Tibial artery (tissue), 4 donors: ENCODE measurements at regions not wholly inside any gene's neighbourhood (a gene's known extent, or its start where the extent isn't known, plus 50 kb on each side); places are given as distances from the start of the nearest gene placed in this dataset.
A peak's percentile ranks its signal among the peaks of the same experiment; 100 is the strongest.
"Not testable (repeated sequence)": the region's sequence is repeated elsewhere in the genome, so short reads cannot be mapped to it uniquely, and the experiment has no call there.

Source experiments
- DNase-seq, 2 donors: peaks; one replicate each; pipeline ENCODE4 v3.0.0-alpha.2; 2019
- H3K27ac ChIP-seq, 2 donors: fragments of 200-600 bp; sonication (generic) in 1 of 2; 1 replicate in 1 of 2; 2 replicates in 1 of 2; pipeline ENCODE4 v1.5.1; 2018 to 2019; ENCODE audit warnings: mild to moderate bottlenecking in 1 of 2
- H3K27me3 ChIP-seq, 2 donors: fragments of 200-600 bp; sonication (generic) in 1 of 2; one replicate each; pipeline versions ENCODE4 v1.5.1 to v1.6.0; 2016 to 2019
- H3K36me3 ChIP-seq, 3 donors: fragments of 200-600 bp; sonication (generic) in 2 of 3; one replicate each; pipeline ENCODE4 v1.5.1; 2016 to 2019; ENCODE audit warnings: mild to moderate bottlenecking in 2 of 3
- H3K4me1 ChIP-seq, 4 donors: fragments of 200-600 bp; sonication (generic) in 2 of 4; 1 replicate in 3 of 4; 2 replicates in 1 of 4; pipeline ENCODE4 v1.5.1; 2016 to 2019
- H3K4me3 ChIP-seq, 2 donors: fragments of 200-600 bp; sonication (generic) in 1 of 2; 1 replicate in 1 of 2; 2 replicates in 1 of 2; pipeline ENCODE4 v1.5.1; 2018 to 2019; ENCODE audit warnings: mild to moderate bottlenecking in 2 of 2
- H3K9me3 ChIP-seq, 3 donors: fragments of 200-600 bp; sonication (generic) in 1 of 3; one replicate each; pipeline ENCODE4 v1.5.1; 2016 to 2019
- intact Hi-C: fragments of 100-400 bp; cut with DNase I; formaldehyde crosslinking; loops from one replicate; pipeline ENCODE4 v1.15.0; 2023; ENCODE audit warnings: low total_unique reads
- TF ChIP-seq, protein P1 (sequence below), 2 experiments: fragments of 200-600 bp in 1 of 2; fragments of 450-650 bp in 1 of 2; IDR thresholded peaks; one replicate each; pipeline ENCODE4 v1.5.1; 2017 to 2019; ENCODE audit warnings: antibody characterized with exemption in 2 of 2, mild to moderate bottlenecking in 1 of 2, moderate library complexity in 1 of 2

DNA sequence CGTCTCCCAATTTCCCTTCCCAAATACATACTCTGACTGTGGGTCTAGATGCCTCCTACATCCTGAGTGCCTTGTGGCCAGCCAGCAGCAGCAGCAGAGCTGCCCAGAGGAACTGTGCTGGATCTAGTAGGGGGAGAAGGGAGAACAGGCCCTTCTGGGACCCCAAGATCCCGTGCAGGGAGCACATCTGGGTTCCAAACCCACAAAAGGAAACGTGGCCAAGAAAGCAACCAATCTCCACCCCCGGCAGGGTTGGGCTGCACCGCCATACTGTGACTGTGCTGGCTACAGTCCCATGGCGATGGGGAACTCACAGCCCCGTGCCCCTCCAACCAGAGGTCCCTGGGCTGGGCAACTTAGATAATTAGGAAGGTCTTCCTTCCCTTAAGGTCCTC is 86.3 kb downstream of the PPCDC start:
- H3K27me3 ChIP-seq = no peaks in the 10 kb centered on the region
- intact Hi-C loops = no loop called here
- H3K4me1 ChIP-seq = peaks cover 0 to 16% (median 0%) of the 10 kb centered on the region in 4 donors
- TF ChIP-seq, protein P1, sequence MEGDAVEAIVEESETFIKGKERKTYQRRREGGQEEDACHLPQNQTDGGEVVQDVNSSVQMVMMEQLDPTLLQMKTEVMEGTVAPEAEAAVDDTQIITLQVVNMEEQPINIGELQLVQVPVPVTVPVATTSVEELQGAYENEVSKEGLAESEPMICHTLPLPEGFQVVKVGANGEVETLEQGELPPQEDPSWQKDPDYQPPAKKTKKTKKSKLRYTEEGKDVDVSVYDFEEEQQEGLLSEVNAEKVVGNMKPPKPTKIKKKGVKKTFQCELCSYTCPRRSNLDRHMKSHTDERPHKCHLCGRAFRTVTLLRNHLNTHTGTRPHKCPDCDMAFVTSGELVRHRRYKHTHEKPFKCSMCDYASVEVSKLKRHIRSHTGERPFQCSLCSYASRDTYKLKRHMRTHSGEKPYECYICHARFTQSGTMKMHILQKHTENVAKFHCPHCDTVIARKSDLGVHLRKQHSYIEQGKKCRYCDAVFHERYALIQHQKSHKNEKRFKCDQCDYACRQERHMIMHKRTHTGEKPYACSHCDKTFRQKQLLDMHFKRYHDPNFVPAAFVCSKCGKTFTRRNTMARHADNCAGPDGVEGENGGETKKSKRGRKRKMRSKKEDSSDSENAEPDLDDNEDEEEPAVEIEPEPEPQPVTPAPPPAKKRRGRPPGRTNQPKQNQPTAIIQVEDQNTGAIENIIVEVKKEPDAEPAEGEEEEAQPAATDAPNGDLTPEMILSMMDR (IDR thresholded peaks at IDR 0.05) = no peak
- H3K36me3 ChIP-seq = no peaks in the 10 kb centered on the region
- H3K27ac ChIP-seq = no peak overlapping the region
- no peak overlapping the region for H3K4me3 ChIP-seq
- H3K9me3 ChIP-seq = no peaks in the 10 kb centered on the region
- no peak for DNase-seq

- Histone ChIP-seq H3K27me3 (no peaks in the 10 kb centered on the region), H3K9me3 (no peaks in the 10 kb centered on the region), H3K27ac (no peak overlapping the region), H3K4me3 (no peak overlapping the region), H3K4me1 (peaks cover 0 to 7% (median 0%) of the 10 kb centered on the region in 4 donors), H3K36me3 (no peaks in the 10 kb centered on the region)
- DNase-seq = no peak
- TF ChIP-seq, protein P1 (IDR thresholded peaks at IDR 0.05) = no peak
- intact Hi-C loops = no loop called here
Measured at GRCh38 chr15:75112278-75112847, 89.0 kb downstream of the PPCDC start.

DNA sequence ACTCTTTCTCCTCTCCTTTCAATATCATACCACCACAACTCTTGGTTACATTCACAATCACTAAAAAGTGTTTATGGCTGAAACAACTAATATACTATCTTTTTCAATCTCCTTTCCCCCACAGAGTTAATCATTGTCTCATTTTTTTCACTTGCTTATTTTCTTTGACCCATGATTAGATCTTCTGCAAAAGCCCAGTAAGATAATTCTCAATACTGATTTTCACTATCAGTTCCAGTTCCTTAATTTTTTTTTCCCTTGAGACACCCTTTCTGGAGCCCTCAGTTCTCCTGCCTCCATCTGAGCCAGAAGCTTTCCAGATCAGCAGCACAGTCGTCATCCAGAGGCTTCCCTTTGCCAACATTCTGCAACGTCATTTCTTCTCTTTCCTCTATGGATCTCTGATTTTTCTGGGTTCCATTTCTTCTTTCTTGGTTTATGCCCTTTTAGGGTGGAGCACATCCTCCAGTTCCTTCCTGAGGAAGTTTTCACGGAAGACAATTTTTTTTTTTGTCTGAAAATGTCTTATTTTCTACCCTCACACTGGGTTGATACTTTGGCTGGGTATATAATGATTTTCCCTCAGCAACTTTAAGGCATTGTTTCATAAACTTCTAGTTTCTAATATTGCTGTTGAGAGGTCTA is 88.7 kb upstream of the C15orf39 start:
- intact Hi-C loops = no loop called here
- Histone ChIP-seq H3K9me3 (no peaks in the 10 kb centered on the region), H3K27ac (no peak overlapping the region), H3K36me3 (no peaks in the 10 kb centered on the region), H3K4me3 (no peak overlapping the region), H3K27me3 (no peaks in the 10 kb centered on the region), H3K4me1 (peaks cover 0 to under 1% (median 0%) of the 10 kb centered on the region in 4 donors)
- TF ChIP-seq, protein P1 (IDR thresholded peaks at IDR 0.05) = no peak
- peak in 1 of 2 donors; percentile 31 for DNase-seq

GRCh38 chr15:75114327-75114726 is 87.4 kb upstream of the C15orf39 start:
- H3K4me1 ChIP-seq = no peaks in the 10 kb centered on the region
- intact Hi-C loops = no loop called here
- H3K4me3 ChIP-seq = no peak overlapping the region
- no peak overlapping the region for H3K27ac ChIP-seq
- H3K9me3 ChIP-seq = no peaks in the 10 kb centered on the region
- H3K27me3 ChIP-seq = no peaks in the 10 kb centered on the region
- TF ChIP-seq, protein P1 (IDR thresholded peaks at IDR 0.05) = no peak
- H3K36me3 ChIP-seq = no peaks in the 10 kb centered on the region
- DNase-seq = peak in 1 of 2 donors; percentile 24

- no peak overlapping the region for H3K4me3 ChIP-seq
- no peak overlapping the region for H3K27ac ChIP-seq
- no peaks in the 10 kb centered on the region for H3K4me1 ChIP-seq
- TF ChIP-seq, protein P1 (IDR thresholded peaks at IDR 0.05) = no peak
- intact Hi-C loops = no loop called here
- H3K36me3 ChIP-seq = no peaks in the 10 kb centered on the region
- no peaks in the 10 kb centered on the region for H3K9me3 ChIP-seq
- no peak for DNase-seq
- H3K27me3 ChIP-seq = no peaks in the 10 kb centered on the region
Measured at GRCh38 chr15:75114796-75115195, 86.9 kb upstream of the C15orf39 start.

DNA sequence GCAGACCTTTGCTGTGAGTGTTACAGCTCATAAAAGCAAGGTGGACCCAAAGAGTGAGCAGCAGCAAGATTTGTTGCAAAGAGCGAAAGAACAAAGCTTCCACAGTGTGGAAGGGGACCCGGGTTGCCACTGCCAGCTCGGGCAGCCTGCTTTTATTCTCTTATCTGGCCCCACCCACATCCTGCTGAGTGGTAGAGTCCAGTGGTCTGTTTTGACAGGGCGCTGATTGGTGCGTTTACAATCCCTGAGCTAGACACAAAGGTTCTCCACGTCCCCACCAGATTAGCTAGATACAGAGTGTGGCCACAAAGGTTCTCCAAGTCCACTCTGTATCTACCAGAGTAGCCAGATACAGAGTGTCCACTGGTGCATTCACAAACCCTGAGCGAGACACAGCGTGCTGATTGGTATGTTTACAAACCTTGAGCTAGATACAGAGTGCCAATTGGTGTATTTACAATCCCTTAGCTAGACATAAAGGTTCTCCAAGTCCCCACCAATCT is 86.2 kb upstream of the C15orf39 start:
- H3K9me3 ChIP-seq, H3K27me3 ChIP-seq, H3K36me3 ChIP-seq, H3K4me1 ChIP-seq, H3K27ac ChIP-seq, H3K4me3 ChIP-seq, intact Hi-C loops: not testable (repeated sequence)
- peak in 1 of 2 donors; percentile 29 for DNase-seq

GRCh38 chr15:75116143-75116542 is 85.5 kb upstream of the C15orf39 start:
- H3K9me3 ChIP-seq, intact Hi-C loops, DNase-seq, H3K4me3 ChIP-seq, H3K36me3 ChIP-seq, H3K27me3 ChIP-seq, H3K27ac ChIP-seq, H3K4me1 ChIP-seq: not testable (repeated sequence)
